ENCODE measurements at regions not wholly inside any gene's neighbourhood (a gene's known extent, or its start where the extent isn't known, plus 50 kb on each side); places are given as distances from the start of the nearest gene placed in this dataset.
"Not testable (repeated sequence)": the region's sequence is repeated elsewhere in the genome, so short reads cannot be mapped to it uniquely, and the experiment has no call there.

GRCh38 chr18:22064581-22064980 is 104.8 kb upstream of the GATA6 start:
- H3K27me3 ChIP-seq (ENCODE audit: control insufficient read depth, insufficient read depth, low read length), result no peaks in the 10 kb centered on the region
- H3K9ac ChIP-seq (ENCODE audit: low read length), result no peak overlapping the region
- H3K4me1 ChIP-seq (ENCODE audit: control insufficient read depth, low read depth, low read length), result no peaks in the 10 kb centered on the region
- no peaks in the 10 kb centered on the region for H3K9me3 ChIP-seq (ENCODE audit: control insufficient read depth, low read depth, low read length)
- no peak overlapping the region for H3K4me3 ChIP-seq (ENCODE audit: low read length)
- H3K27ac ChIP-seq (ENCODE audit: low read length), result no peak overlapping the region
- H3K36me3 ChIP-seq (ENCODE audit: control insufficient read depth, low read depth, low read length), result no peaks in the 10 kb centered on the region

- H3K9me3 ChIP-seq (ENCODE audit: control insufficient read depth, low read depth, low read length), result no peaks in the 10 kb centered on the region
- H3K27ac ChIP-seq (ENCODE audit: low read length), result no peak overlapping the region
- H3K27me3 ChIP-seq (ENCODE audit: control insufficient read depth, insufficient read depth, low read length), result no peaks in the 10 kb centered on the region
- no peaks in the 10 kb centered on the region for H3K36me3 ChIP-seq (ENCODE audit: control insufficient read depth, low read depth, low read length)
- H3K4me1 ChIP-seq (ENCODE audit: control insufficient read depth, low read depth, low read length), result no peaks in the 10 kb centered on the region
- no peak overlapping the region for H3K9ac ChIP-seq (ENCODE audit: low read length)
- H3K4me3 ChIP-seq (ENCODE audit: low read length), result no peak overlapping the region
These were observed 104.1 kb upstream of the GATA6 start for GRCh38 chr18:22065311-22065710.

- no peaks in the 10 kb centered on the region for H3K4me1 ChIP-seq (ENCODE audit: control insufficient read depth, low read depth, low read length)
- no peaks in the 10 kb centered on the region for H3K9me3 ChIP-seq (ENCODE audit: control insufficient read depth, low read depth, low read length)
- no peak overlapping the region for H3K4me3 ChIP-seq (ENCODE audit: low read length)
- no peak overlapping the region for H3K27ac ChIP-seq (ENCODE audit: low read length)
- H3K27me3 ChIP-seq (ENCODE audit: control insufficient read depth, insufficient read depth, low read length), result no peaks in the 10 kb centered on the region
- no peaks in the 10 kb centered on the region for H3K36me3 ChIP-seq (ENCODE audit: control insufficient read depth, low read depth, low read length)
- no peak overlapping the region for H3K9ac ChIP-seq (ENCODE audit: low read length)
These were observed 103.3 kb upstream of the GATA6 start for GRCh38 chr18:22066083-22066485.

- no peak overlapping the region for H3K4me3 ChIP-seq (ENCODE audit: low read length)
- no peaks in the 10 kb centered on the region for H3K4me1 ChIP-seq (ENCODE audit: control insufficient read depth, low read depth, low read length)
- no peaks in the 10 kb centered on the region for H3K36me3 ChIP-seq (ENCODE audit: control insufficient read depth, low read depth, low read length)
- H3K9me3 ChIP-seq (ENCODE audit: control insufficient read depth, low read depth, low read length), result no peaks in the 10 kb centered on the region
- no peak overlapping the region for H3K9ac ChIP-seq (ENCODE audit: low read length)
- no peaks in the 10 kb centered on the region for H3K27me3 ChIP-seq (ENCODE audit: control insufficient read depth, insufficient read depth, low read length)
- H3K27ac ChIP-seq (ENCODE audit: low read length), result no peak overlapping the region
These were observed 102.3 kb upstream of the GATA6 start for GRCh38 chr18:22067109-22067508.

- Histone ChIP-seq H3K36me3 (ENCODE audit: control insufficient read depth, low read depth, low read length) (no peaks in the 10 kb centered on the region), H3K4me1 (ENCODE audit: control insufficient read depth, low read depth, low read length) (no peaks in the 10 kb centered on the region), H3K27me3 (ENCODE audit: control insufficient read depth, insufficient read depth, low read length) (no peaks in the 10 kb centered on the region), H3K9ac (ENCODE audit: low read length) (no peak overlapping the region), H3K27ac (ENCODE audit: low read length) (no peak overlapping the region), H3K4me3 (ENCODE audit: low read length) (no peak overlapping the region), H3K9me3 (ENCODE audit: control insufficient read depth, low read depth, low read length) (no peaks in the 10 kb centered on the region)
These were observed 101.7 kb upstream of the GATA6 start for GRCh38 chr18:22067682-22068081.

- H3K27ac ChIP-seq (ENCODE audit: low read length); H3K36me3 ChIP-seq (ENCODE audit: control insufficient read depth, low read depth, low read length); H3K9ac ChIP-seq (ENCODE audit: low read length); H3K4me3 ChIP-seq (ENCODE audit: low read length); H3K9me3 ChIP-seq (ENCODE audit: control insufficient read depth, low read depth, low read length); H3K27me3 ChIP-seq (ENCODE audit: control insufficient read depth, insufficient read depth, low read length); H3K4me1 ChIP-seq (ENCODE audit: control insufficient read depth, low read depth, low read length): not testable (repeated sequence)
These were observed 100.6 kb upstream of the GATA6 start for GRCh38 chr18:22068784-22069183.

GRCh38 chr18:22069916-22070315 is 99.5 kb upstream of the GATA6 start:
- no peaks in the 10 kb centered on the region for H3K36me3 ChIP-seq (ENCODE audit: control insufficient read depth, low read depth, low read length)
- no peaks in the 10 kb centered on the region for H3K9me3 ChIP-seq (ENCODE audit: control insufficient read depth, low read depth, low read length)
- no peaks in the 10 kb centered on the region for H3K27me3 ChIP-seq (ENCODE audit: control insufficient read depth, insufficient read depth, low read length)
- H3K4me3 ChIP-seq (ENCODE audit: low read length), result no peak overlapping the region
- no peaks in the 10 kb centered on the region for H3K4me1 ChIP-seq (ENCODE audit: control insufficient read depth, low read depth, low read length)
- no peak overlapping the region for H3K9ac ChIP-seq (ENCODE audit: low read length)
- no peak overlapping the region for H3K27ac ChIP-seq (ENCODE audit: low read length)

GRCh38 chr18:22073411-22073810 is 96.0 kb upstream of the GATA6 start:
- Histone ChIP-seq H3K27ac (ENCODE audit: low read length) (no peak overlapping the region), H3K4me1 (ENCODE audit: control insufficient read depth, low read depth, low read length) (no peaks in the 10 kb centered on the region), H3K27me3 (ENCODE audit: control insufficient read depth, insufficient read depth, low read length) (no peaks in the 10 kb centered on the region), H3K9ac (ENCODE audit: low read length) (no peak overlapping the region), H3K4me3 (ENCODE audit: low read length) (no peak overlapping the region), H3K36me3 (ENCODE audit: control insufficient read depth, low read depth, low read length) (no peaks in the 10 kb centered on the region), H3K9me3 (ENCODE audit: control insufficient read depth, low read depth, low read length) (no peaks in the 10 kb centered on the region)

- H3K9ac ChIP-seq (ENCODE audit: low read length), result no peak overlapping the region
- H3K36me3 ChIP-seq (ENCODE audit: control insufficient read depth, low read depth, low read length), result no peaks in the 10 kb centered on the region
- no peaks in the 10 kb centered on the region for H3K9me3 ChIP-seq (ENCODE audit: control insufficient read depth, low read depth, low read length)
- H3K4me3 ChIP-seq (ENCODE audit: low read length), result no peak overlapping the region
- no peaks in the 10 kb centered on the region for H3K4me1 ChIP-seq (ENCODE audit: control insufficient read depth, low read depth, low read length)
- H3K27ac ChIP-seq (ENCODE audit: low read length), result no peak overlapping the region
- no peaks in the 10 kb centered on the region for H3K27me3 ChIP-seq (ENCODE audit: control insufficient read depth, insufficient read depth, low read length)
These were observed 94.9 kb upstream of the GATA6 start for GRCh38 chr18:22074282-22075070.

GRCh38 chr18:22080035-22080434 is 89.4 kb upstream of the GATA6 start:
- H3K4me3 ChIP-seq (ENCODE audit: low read length), result no peak overlapping the region
- H3K27ac ChIP-seq (ENCODE audit: low read length), result no peak overlapping the region
- no peaks in the 10 kb centered on the region for H3K4me1 ChIP-seq (ENCODE audit: control insufficient read depth, low read depth, low read length)
- no peaks in the 10 kb centered on the region for H3K36me3 ChIP-seq (ENCODE audit: control insufficient read depth, low read depth, low read length)
- H3K27me3 ChIP-seq (ENCODE audit: control insufficient read depth, insufficient read depth, low read length), result no peaks in the 10 kb centered on the region
- no peaks in the 10 kb centered on the region for H3K9me3 ChIP-seq (ENCODE audit: control insufficient read depth, low read depth, low read length)
- no peak overlapping the region for H3K9ac ChIP-seq (ENCODE audit: low read length)

- Histone ChIP-seq H3K9me3 (ENCODE audit: control insufficient read depth, low read depth, low read length) (no peaks in the 10 kb centered on the region), H3K27ac (ENCODE audit: low read length) (no peak overlapping the region), H3K9ac (ENCODE audit: low read length) (no peak overlapping the region), H3K4me3 (ENCODE audit: low read length) (no peak overlapping the region), H3K4me1 (ENCODE audit: control insufficient read depth, low read depth, low read length) (no peaks in the 10 kb centered on the region), H3K36me3 (ENCODE audit: control insufficient read depth, low read depth, low read length) (no peaks in the 10 kb centered on the region), H3K27me3 (ENCODE audit: control insufficient read depth, insufficient read depth, low read length) (no peaks in the 10 kb centered on the region)
These were observed 87.0 kb upstream of the GATA6 start for GRCh38 chr18:22082408-22082807.

- H3K36me3 ChIP-seq (ENCODE audit: control insufficient read depth, low read depth, low read length), result no peaks in the 10 kb centered on the region
- no peaks in the 10 kb centered on the region for H3K4me1 ChIP-seq (ENCODE audit: control insufficient read depth, low read depth, low read length)
- H3K9me3 ChIP-seq (ENCODE audit: control insufficient read depth, low read depth, low read length), result no peaks in the 10 kb centered on the region
- no peak overlapping the region for H3K27ac ChIP-seq (ENCODE audit: low read length)
- no peak overlapping the region for H3K4me3 ChIP-seq (ENCODE audit: low read length)
- no peak overlapping the region for H3K9ac ChIP-seq (ENCODE audit: low read length)
- no peaks in the 10 kb centered on the region for H3K27me3 ChIP-seq (ENCODE audit: control insufficient read depth, insufficient read depth, low read length)
These were observed 84.8 kb upstream of the GATA6 start for GRCh38 chr18:22084547-22084946.
